Erythroblast (primary cell): ENCODE measurements at regions not wholly inside any gene's neighbourhood (a gene's known extent, or its start where the extent isn't known, plus 50 kb on each side); places are given as distances from the start of the nearest gene placed in this dataset.

Source experiments
- DNase-seq, 2 experiments: peaks; one replicate each; lab custom pipeline; 2025; lab: John Stamatoyannopoulos, UW
- GATA1 ChIP-seq: IDR thresholded peaks from 2 replicates; pipeline ENCODE4 v1.6.1; 2011; ENCODE audit warnings: low read depth, mild to moderate bottlenecking, control low read depth, low read length, moderate library complexity
- POLR2A ChIP-seq: IDR thresholded peaks from 2 replicates; pipeline ENCODE4 v1.6.1; 2011; ENCODE audit warnings: mild to moderate bottlenecking, low read length

GRCh38 chr6:140437619-140438345, 1063.3 kb upstream of the CITED2 start:
- TF ChIP-seq GATA1: no peak
- TF ChIP-seq POLR2A: no peak
- no peak for DNase-seq

GRCh38 chr6:140436023-140436811, 1061.8 kb upstream of the CITED2 start:
- TF ChIP-seq POLR2A (no peak), GATA1 (no peak)
- DNase-seq: no peak

GRCh38 chr6:140434761-140435160, 1060.3 kb upstream of the CITED2 start:
- no peak for TF ChIP-seq POLR2A
- TF ChIP-seq GATA1: no peak
- no peak for DNase-seq

- DNase-seq: no peak
- TF ChIP-seq POLR2A (no peak), GATA1 (no peak)
These were observed 1058.6 kb upstream of the CITED2 start for GRCh38 chr6:140433072-140433471.

GRCh38 chr6:140427842-140428241, 1053.4 kb upstream of the CITED2 start:
- TF ChIP-seq POLR2A: no peak
- no peak for TF ChIP-seq GATA1

GRCh38 chr6:140414966-140415620, 1040.6 kb upstream of the CITED2 start:
- no peak for DNase-seq
- TF ChIP-seq GATA1 (no peak), POLR2A (no peak)

More at GRCh38 chr6:140427842-140428241, 1053.4 kb upstream of the CITED2 start:
- peak; percentile 2 to 9 for DNase-seq

GRCh38 chr6:140403020-140403419, 1028.6 kb upstream of the CITED2 start:
- DNase-seq: no peak
- TF ChIP-seq POLR2A (no peak), GATA1 (no peak)

GRCh38 chr6:140401761-140402160, 1027.3 kb upstream of the CITED2 start:
- no peak for DNase-seq

GRCh38 chr6:140398076-140398475, 1023.6 kb upstream of the CITED2 start:
- TF ChIP-seq GATA1 (no peak), POLR2A (no peak)
- no peak for DNase-seq

More at GRCh38 chr6:140401761-140402160, 1027.3 kb upstream of the CITED2 start:
- TF ChIP-seq POLR2A (no peak), GATA1 (no peak)

GRCh38 chr6:140397106-140397505, 1022.7 kb upstream of the CITED2 start:
- DNase-seq: no peak
- TF ChIP-seq POLR2A (no peak), GATA1 (no peak)

- DNase-seq: no peak
- TF ChIP-seq POLR2A (no peak), GATA1 (no peak)
These were observed 1019.5 kb upstream of the CITED2 start for GRCh38 chr6:140393665-140394540.

- no peak for DNase-seq
- TF ChIP-seq GATA1 (no peak), POLR2A (no peak)
These were observed 1014.4 kb upstream of the CITED2 start for GRCh38 chr6:140388815-140389214.

GRCh38 chr6:140388192-140388802, 1013.8 kb upstream of the CITED2 start:
- TF ChIP-seq POLR2A (no peak), GATA1 (no peak)
- no peak for DNase-seq
